ENCODE measurements at regions not wholly inside any gene's neighbourhood (a gene's known extent, or its start where the extent isn't known, plus 50 kb on each side); places are given as distances from the start of the nearest gene placed in this dataset.

DNA sequence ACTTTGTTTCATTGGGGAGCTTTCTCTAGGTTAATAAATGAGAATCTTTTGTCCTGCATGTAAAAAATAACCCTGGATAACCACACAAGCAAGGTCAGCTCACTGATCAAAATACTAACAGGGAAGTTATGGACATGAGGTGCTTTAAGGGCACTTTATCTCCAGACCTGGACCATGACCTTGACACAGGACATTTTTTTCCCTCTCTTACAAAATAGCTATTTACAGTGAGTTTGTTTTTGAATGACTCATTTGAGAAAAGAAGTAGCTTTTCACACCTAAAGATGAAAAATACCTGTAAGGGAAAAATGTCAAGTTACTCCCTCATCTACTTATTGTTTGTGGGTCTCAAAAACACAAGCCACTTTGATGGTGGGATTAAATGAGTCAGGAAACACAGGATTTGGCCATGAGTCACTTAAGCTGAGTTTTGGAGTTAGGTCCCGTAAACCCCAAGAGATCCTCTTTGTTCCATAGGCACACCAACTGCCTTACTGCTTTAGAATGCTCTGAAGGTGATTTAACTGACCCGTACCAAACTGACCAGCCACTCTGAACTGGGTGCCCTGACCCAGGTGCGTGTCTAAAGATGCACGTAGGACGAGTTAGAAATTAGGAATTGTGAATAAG, 479.3 kb upstream of the NXPH2 start:
- DNase-seq: no peak

DNA sequence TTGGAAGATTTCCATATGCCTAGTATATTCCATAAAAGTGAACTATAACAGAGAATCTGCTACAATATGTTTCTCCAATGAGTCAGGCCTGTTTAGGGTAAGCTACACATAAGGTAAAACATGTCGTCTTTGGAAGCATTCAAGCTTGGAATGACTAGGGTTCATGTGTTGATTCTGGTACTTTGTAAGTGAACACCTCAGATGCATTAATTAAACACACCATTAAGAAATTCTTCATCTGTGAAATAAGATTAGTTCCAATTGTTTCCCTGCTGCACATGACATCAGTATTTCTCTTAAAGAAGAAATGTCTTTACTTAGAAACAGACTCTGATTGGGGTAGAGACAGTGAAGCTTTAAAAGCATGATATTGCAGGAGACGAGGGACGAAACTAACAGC, 461.1 kb upstream of the NXPH2 start:
- no peak for DNase-seq

DNA sequence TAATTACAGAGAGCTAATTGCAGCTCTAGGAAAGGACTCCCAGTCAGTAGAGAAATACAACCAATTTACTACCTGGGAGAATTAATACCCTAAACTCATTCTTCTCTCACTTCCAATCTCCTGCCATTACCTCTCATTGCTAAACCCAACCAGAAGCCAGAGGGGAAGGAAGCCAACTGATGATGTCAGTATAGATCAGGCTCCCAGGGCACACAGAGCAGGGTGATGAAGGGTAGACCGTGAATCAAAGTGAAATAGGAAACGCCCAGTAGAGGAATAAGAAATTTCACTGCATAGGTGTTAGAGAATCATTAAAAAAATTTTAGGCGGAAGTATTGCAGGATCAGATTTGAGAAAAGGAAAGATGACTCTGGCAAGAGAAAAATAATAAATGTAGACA, 456.8 kb upstream of the NXPH2 start:
- DNase-seq: no peak

DNA sequence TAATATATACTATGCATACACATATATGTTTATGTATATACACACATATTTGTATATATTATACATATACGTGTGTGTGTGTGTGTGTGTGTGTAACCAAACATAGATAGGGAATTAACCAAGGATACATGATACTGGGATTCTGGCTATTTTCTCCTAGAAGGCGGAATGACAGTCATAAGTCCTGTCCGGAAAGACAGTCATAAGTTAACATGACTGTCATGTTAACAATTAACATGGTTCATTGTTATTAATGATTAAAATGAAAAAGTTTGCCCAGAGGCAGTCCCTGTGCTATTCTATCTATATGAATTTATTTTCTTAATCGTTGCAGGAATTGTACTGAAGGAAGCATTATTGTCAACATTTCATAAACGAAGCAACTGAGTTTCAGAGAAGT, 450.7 kb upstream of the NXPH2 start:
- DNase-seq: no peak

DNA sequence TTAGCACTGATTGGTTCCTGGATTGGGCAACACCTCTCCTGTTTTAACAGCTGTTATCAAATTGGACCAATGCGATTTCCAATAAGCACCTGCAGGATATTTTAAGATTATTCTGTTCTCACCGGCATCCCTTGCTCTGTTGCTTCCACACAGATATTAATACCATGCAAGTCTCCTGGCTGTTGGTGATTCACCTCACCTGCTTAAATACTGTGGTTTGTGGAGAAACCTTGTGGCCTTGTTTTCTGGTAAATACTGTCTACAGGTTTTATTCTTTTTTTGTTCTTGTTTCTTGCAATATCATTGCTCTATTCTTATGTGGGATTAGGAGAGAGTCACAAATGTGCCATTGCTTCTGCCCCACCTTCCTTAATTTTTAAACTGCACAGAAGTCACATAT, 448.1 kb upstream of the NXPH2 start:
- no peak for DNase-seq

DNA sequence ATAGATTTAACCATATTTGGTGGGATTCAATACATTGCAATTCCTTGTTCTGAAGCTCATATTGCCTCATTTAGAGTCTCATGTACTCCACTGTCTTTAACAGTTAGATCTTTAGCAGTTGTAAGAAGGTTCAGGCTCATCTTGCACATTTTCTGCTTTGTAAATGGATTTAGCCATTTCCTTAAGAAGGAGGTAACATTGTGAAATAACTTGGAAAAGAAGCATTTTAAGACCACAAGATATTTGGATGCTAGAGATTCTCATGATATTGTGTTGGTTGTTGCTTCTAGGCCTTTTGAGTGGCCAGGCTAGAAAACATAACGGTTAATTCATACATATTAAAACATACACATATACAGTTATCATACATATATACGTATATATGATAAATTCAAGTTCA, 445.8 kb upstream of the NXPH2 start:
- no peak for DNase-seq

DNA sequence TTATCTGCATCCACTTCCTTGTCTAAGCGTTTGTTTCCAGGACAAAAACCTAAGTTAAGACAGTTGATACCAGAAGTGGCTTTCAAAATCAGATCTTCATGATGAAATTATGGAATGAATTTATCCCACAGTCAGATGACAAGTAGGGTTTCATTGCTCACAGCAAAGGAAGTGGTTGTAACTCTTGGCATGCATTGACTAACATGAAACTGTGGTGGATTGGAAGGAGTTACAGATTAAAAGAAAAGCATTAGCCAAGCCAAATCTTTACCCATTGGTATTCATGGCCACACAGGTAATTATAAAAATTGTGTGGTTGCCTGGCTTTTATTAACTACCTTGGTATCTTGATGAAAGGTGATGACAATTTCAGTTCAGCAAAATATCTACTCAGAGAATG, 438.0 kb upstream of the NXPH2 start:
- DNase-seq: no peak

DNA sequence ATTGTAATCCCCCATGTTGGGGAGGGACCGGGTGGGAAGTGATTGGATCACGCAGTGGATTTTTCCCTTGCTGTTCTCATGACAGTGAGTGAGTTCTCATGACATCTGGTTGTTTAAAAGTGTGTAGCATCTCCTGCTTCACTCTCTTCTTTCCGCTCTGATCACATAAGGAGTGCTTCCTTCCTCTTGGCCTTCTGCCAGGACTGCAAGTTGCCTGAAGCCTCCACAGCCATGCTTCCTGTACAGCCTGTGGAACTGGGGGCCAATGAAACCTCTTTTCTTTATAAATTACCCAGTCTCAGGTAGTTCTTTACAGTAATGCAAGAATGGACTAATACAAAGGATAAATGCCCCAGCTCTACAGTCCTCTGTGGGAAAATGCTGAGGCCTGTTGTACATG, 437.5 kb upstream of the NXPH2 start:
- no peak for DNase-seq

DNA sequence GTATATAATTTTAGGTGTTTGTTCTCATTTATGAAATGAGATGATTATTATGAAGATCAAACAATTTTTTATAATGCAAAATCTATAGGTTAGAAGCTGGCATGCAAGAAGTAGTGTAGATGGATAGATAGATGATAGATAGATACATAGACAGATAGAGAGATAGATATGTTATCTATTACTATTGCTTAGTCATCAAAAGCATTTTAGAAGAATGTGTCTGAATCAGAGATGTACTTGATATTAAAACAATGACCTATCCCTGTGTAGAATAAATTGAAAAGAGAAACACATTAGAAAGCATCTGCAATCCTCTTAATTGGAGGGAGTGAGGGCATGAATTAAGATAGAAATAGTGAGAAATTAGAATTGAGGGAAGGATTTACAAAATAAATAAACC, 436.2 kb upstream of the NXPH2 start:
- no peak for DNase-seq

DNA sequence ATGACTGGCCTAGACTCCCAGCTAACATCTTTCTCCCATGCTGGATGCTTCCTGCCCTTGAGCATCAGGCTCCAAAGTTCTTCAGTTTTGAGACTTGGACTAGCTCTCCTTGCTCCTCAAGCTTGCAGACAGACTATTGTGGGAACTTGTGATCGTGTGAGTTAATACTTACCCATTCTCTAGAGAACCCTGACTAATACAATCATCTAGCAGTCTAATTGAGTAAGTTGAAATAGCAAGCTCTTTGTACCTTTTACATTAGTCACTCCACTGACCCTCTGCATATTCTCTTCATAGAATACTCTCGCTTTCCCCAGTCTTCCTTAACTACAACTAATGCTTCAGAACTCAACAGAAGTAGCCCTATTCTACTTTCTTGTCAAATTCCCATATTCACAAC, 434.6 kb upstream of the NXPH2 start:
- DNase-seq: no peak

DNA sequence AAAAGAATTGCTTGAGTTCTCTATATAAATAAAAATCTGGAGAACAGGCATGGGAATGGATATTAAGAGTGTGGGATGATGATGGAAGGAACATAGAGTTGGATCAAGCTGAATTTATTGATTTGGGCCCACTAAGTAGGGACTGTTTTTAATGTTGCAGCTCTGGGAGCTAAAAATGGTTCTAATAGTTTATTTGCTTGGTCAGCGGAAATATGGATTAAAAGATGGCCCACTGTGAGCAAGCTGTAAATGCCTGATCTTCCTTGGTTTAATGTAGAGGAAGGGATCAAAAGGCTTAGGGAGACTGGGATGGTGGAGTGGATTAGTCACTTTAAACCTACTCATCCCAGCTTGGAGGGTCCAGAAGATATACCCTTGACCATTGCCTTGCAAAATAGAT, 429.4 kb upstream of the NXPH2 start:
- DNase-seq: no peak

DNA sequence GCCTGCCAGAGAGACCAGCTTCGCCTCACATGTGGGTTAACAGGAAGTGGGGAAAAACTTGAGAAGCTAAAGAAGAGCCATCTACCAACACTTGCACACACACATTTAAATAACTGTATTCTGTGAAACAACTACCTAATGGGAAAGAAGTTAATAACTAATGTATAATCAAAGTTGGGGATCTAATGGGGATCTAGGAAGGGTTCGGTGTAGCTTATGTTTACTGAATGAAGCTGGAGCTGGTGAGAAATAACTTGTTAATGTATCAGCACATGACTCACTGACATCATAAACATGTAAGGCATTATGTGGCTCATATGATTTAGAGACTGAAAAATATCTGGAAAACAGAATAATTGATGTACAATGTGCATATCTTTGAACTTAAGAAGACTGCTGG, 421.3 kb upstream of the NXPH2 start:
- DNase-seq: peak; percentile 2

DNA sequence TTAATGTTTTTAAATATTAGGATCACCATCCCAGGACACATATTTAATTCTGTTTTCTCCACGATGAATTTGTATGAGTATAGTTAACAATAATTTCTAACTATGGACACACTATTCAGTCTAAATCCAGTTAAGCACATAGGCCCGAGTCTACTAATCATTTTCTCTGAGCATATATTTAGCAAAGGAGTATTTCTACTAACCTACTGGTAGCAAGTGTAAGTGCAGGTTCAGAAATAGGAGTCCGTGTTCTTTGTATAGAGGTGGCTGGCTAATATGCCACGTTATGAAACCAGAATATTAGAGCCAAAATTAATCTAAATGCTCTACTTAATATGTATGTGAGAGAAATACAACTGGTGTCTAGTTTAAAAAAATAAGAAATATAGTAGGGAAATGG, 416.6 kb upstream of the NXPH2 start:
- no peak for DNase-seq

DNA sequence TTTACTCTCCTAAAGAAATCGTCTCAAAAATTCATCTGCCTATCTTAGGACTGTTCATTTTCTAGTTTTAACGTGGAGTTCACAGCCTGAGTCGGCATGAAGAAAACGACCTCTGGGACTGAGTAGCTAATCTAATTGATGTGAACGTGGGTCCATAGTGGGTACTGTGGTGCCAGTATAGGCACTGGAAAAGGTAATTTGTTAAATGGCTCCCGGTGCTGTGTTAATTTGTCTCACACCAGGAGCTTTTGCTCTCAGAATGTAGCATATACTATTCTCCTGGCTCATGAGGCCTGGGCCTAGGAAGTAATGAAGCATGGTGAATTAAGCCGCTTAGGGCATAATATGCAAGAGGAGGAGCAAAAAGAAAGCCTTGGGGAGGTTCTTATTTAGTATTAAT, 414.4 kb upstream of the NXPH2 start:
- no peak for DNase-seq

DNA sequence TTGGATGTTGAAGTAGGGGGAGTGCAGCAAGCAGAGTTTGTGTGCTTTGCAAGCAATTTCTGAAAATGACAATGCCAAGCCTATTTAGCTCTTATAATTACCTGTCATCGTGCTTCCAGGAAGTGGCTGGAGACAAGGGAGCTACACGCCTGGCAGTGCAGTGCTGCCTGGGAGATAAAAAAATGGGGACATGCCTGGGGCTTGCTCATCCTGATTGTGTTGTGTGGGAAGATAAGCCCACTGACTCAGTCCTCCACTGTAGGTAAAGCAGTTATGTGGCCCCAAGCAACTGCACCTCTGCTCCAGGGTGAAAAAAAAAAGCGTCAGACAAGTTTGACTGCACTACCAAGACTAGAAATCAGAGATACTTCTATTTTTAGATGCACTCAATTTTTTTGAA, 396.9 kb upstream of the NXPH2 start:
- DNase-seq: no peak

DNA sequence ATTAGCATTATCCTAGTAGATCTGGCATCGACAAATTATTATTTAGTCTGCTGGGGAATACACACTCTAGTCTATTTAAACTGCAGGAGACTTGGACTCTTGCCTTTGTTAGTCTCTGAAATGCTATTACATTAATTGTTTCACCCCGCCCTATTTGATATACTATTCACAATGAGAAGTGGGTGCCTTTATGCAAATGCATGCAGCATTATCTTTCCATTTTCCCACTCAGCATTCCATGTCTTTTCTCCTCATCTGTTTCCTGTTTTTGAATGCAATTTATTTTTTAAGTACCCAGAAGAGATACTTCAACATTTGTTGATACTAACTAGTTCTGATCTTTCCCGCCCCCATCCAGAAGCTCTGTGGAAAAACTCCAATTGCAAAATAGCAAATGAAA, 395.3 kb upstream of the NXPH2 start:
- no peak for DNase-seq

DNA sequence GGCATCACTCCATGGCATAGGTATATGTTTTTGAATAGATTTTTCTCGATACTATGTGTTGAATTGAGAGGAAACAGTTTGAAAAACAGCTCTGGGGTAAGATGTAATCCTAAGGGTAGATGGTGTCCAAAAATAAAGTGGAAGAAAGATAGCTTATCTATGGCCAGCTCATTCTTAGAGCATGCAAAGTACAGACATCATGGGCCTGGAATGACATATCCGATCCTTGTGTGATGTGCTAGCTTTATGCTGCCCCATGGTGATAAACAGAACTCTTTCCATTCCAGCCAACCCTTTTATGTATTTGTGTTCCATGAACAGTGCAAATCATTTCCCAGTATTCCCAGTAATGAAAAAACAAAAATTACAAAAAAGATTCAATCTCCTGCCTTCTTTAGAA, 390.2 kb upstream of the NXPH2 start:
- no peak for DNase-seq

DNA sequence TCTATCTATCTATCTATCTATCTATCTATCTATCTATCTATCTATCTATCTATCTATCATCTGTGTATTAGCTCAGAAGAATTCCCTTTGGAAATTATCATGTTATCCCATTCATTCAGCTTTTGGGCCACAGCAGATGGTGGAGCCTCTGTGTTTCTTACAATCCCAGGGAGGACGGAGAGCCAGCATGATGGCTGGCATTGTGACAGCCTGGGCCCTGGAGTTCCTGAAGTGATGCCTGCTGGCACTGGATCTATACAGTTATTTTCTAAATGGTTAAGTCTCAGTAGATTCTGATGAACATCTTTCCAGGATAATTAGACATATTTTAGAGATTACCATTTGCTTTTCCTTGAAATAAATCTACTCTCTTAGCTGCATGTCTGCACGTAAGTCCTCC, 385.4 kb upstream of the NXPH2 start:
- DNase-seq: no peak

DNA sequence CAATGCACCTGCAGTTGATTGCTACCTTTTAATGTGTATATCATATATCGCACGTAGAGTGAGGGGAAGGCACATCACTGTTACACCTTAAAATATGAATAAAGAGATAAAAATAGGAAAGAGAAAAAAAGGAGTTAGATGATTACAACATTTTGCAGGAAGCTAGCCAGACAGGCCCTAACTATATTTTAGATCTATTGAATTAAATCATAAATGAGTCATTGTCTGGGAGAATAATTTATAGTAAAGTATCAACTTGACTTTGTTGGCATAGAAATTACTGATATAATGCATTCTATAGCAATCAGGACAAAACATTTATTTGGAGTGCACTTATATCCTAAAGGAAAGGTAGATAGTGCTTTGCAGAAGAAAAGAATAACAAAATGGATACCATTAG, 384.9 kb upstream of the NXPH2 start:
- DNase-seq: peak; percentile 15

DNA sequence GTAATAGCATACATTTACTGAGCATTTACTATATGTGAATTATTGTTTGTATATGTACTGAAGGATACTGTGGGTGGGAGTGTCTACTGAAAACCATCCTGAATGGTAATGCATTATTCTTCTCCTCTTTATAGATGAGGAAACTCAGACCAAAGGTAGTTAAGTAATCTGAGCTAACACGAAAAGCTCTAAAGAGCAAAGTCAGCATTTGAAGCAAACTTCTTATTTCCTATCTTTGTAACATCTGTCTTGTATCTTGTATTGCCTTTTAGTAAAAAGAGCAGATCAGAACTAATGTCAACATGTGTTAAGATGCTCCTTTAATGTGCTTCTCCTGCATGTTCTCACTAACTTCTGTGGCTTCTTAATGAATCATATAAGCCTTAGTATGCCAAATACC, 382.8 kb upstream of the NXPH2 start:
- DNase-seq: no peak

DNA sequence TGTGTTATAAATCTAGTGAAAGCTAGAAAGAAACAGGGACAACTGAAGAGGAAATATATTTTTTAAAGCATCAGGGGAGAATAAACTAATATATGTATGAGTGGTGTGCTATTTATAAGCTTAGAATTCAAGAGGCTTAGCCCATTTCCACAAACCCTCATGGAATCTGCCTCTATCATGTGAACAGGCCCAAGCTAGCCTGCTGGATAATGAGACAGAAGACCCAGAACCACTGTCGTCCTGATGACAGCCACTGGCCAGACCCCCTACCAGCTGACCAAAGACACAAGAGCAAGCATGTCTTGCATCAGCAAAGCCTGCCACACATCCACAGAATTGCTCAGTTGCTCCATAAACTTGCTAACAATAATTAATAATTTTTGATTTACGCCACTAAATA, 382.3 kb upstream of the NXPH2 start:
- no peak for DNase-seq

DNA sequence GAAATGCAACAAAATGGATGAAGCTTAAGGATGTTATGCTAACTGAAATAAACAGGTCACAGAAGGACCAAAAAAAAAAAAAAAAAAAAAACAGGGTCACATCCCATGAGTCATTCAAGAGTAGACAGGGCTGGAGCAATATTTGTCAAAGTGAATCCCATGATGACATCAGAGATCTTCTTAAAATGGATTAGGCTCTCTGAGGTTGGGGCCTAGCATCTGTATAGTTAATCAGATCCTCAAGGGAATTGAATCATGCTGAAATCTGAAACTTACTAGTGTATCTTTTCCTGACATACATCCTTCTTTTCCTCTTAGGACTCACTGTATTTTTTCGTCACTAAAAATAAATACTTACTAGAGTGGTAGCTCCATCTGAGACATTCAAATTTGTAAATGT, 380.6 kb upstream of the NXPH2 start:
- DNase-seq: peak; percentile 76

DNA sequence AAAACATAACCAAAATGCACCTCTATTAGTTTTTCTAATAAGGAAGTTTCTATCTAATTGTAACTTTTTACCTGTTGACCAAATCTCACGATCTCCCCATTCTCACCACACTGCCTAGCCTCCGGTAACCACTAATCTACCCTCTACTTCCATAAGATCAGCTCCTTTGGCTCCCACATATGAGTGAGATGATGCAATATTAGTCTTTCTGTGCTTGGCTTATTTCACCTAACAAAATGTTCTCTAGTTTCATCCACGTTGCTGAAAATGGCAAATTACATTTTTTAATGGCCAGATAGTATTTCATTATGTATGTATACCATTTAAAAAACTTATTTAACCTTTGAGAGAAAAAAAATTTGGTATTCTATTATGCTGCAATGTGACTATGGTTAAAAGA, 379.0 kb upstream of the NXPH2 start:
- no peak for DNase-seq

DNA sequence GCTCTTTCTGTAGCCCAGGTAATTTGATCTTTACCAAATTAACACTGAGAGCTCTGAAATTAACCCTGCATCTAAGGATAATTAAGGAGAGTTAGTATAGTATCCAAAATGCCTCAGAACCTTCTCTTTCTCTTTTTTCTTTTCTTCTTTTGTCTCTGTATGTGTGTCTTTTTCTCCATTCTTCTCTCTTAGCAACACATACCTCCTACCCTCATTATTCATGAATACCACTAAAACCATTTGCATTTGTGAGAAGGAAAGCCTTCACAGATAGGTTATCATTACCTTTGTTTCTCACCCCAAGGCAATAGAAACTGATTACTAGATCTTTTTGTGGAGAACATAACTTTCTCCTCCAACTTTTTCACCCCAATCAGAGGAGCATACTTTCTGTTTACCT, 376.5 kb upstream of the NXPH2 start:
- DNase-seq: no peak

DNA sequence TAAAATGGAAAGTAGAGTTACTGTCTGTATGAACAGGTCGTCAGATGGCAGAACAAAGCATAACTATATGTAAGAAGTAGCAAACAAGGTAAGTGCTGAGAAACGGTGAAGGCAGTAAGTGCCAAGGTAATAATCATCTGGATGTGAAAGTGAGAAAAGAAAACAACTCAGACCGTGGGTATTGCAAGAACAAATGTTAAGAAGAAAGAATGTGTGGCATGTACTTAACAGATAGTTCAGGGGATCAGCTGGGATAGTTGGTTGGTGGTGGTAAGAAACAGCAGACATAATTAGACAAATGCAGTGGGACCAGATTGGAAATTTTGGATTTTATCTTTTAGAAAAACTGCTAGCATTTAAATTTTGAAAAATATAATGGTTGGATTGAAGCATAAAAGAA, 375.8 kb upstream of the NXPH2 start:
- no peak for DNase-seq
